Esophagus squamous epithelium (tissue), 4 donors: ENCODE measurements at regions not wholly inside any gene's neighbourhood (a gene's known extent, or its start where the extent isn't known, plus 50 kb on each side); places are given as distances from the start of the nearest gene placed in this dataset.

Experiments used
- CTCF ChIP-seq, 6 experiments: fragments of 450-650 bp in 4 of 6; fragments of 200-600 bp in 2 of 6; sonication (generic) in 2 of 6; IDR thresholded peaks; one replicate each; pipeline ENCODE4 v1.5.1; 2016 to 2019; ENCODE audit warnings: antibody characterized with exemption in 6 of 6, mild to moderate bottlenecking in 4 of 6, moderate library complexity in 4 of 6
- POLR2A ChIP-seq, 4 donors: fragments of 450-650 bp; IDR thresholded peaks; one replicate each; pipeline ENCODE4 v1.6.1; 2017; ENCODE audit warnings: antibody characterized with exemption in 4 of 4, mild to moderate bottlenecking in 4 of 4, moderate library complexity in 3 of 4

- TF ChIP-seq CTCF (IDR thresholded peaks at IDR 0.05) (no peak), POLR2A (IDR thresholded peaks at IDR 0.05) (no peak)
Measured at GRCh38 chr13:44306371-44307192, 67.0 kb upstream of the SERP2 start.
